Keratinocyte (primary cell): ENCODE measurements at regions not wholly inside any gene's neighbourhood (a gene's known extent, or its start where the extent isn't known, plus 50 kb on each side); places are given as distances from the start of the nearest gene placed in this dataset.

ENCODE experiments used
- EZH2 ChIP-seq: IDR thresholded peaks from one replicate; pipeline ENCODE4 v1.6.1; 2012; ENCODE audit warnings: inconsistent platforms, mild to moderate bottlenecking, low read length, moderate library complexity
- TF ChIP-seq, protein P1 (sequence below), 3 experiments: IDR thresholded peaks in 1 of 3; conservative IDR thresholded peaks in 1 of 3; optimal IDR thresholded peaks in 1 of 3; 2 replicates in 2 of 3; 3 replicates in 1 of 3; pipeline versions ENCODE3 to v1.5.1; 2011; ENCODE audit warnings: low read length in 3 of 3, mild to moderate bottlenecking in 3 of 3, moderate library complexity in 2 of 3, control low read depth in 1 of 3, inconsistent platforms in 1 of 3; ENCODE audit not compliant: insufficient read depth in 2 of 3; ENCODE audit errors: extremely low read depth in 1 of 3

DNA sequence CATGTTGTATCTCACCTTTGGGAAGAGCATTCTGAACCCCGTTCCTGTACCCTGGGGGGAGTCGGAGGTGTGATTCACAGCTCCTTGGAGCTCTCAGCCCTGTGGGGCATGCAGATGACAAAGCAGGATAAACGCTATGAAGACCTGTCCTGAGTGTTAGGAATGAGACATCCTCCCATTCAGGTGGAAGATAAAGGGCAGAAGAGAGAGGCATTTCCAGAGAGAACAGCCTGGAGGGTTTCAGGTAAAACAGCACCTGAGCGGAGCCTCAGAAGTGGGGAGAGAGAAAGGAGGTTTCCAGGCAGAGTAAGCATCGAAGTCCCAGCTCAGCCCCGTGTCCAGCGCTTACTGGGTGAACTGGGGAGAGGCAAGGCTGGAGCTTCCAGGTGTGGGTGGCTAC lies 288.9 kb downstream of the KLF6 start:
- no peak for TF ChIP-seq EZH2
- TF ChIP-seq, protein P1, sequence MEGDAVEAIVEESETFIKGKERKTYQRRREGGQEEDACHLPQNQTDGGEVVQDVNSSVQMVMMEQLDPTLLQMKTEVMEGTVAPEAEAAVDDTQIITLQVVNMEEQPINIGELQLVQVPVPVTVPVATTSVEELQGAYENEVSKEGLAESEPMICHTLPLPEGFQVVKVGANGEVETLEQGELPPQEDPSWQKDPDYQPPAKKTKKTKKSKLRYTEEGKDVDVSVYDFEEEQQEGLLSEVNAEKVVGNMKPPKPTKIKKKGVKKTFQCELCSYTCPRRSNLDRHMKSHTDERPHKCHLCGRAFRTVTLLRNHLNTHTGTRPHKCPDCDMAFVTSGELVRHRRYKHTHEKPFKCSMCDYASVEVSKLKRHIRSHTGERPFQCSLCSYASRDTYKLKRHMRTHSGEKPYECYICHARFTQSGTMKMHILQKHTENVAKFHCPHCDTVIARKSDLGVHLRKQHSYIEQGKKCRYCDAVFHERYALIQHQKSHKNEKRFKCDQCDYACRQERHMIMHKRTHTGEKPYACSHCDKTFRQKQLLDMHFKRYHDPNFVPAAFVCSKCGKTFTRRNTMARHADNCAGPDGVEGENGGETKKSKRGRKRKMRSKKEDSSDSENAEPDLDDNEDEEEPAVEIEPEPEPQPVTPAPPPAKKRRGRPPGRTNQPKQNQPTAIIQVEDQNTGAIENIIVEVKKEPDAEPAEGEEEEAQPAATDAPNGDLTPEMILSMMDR (optimal IDR thresholded peaks at IDR 0.05 in 1 of 3, IDR thresholded peaks at IDR 0.05 in 1 of 3, conservative IDR thresholded peaks at IDR 0.05 in 1 of 3; ENCODE audit: extremely low read depth in 1 of 3, insufficient read depth in 2 of 3, low read length in 3 of 3) = no peak
